ENCODE measurements at regions not wholly inside any gene's neighbourhood (a gene's known extent, or its start where the extent isn't known, plus 50 kb on each side); places are given as distances from the start of the nearest gene placed in this dataset.

DNA sequence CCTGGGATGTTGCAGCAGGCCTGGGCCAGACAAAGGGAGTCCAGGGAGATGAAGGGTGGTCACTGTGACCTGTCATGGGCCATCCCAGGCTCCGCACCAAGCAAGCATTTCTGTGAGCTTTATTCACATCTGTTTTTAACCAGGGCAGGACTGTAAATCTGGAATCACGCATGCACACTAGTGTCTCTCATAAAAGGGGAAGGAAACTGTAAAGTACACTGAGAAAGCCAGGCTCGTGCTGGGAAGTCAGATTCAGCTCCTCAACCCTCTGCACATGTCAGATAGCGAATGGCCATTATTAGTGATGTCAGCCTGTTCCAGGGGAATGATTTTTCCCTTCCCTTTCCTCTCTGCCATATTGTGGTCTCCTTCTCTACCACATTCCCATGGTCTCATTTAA lies 818.6 kb upstream of the RAB6C start:
- Histone ChIP-seq H3K9ac (no peak overlapping the region), H3K27me3 (no peaks in the 10 kb centered on the region), H3K4me2 (no peak overlapping the region), H3K36me3 (no peaks in the 10 kb centered on the region), H3K27ac (no peak overlapping the region), H3K4me1 (no peaks in the 10 kb centered on the region; the same call in 1 of the 2 replicates), H3K9me3 (no peaks in the 10 kb centered on the region), H3K4me3 (no peak overlapping the region), H4K20me1 (no peaks in the 10 kb centered on the region)
- no peak for TF ChIP-seq Cebpa-rat (IDR thresholded peaks at IDR 0.05)

DNA sequence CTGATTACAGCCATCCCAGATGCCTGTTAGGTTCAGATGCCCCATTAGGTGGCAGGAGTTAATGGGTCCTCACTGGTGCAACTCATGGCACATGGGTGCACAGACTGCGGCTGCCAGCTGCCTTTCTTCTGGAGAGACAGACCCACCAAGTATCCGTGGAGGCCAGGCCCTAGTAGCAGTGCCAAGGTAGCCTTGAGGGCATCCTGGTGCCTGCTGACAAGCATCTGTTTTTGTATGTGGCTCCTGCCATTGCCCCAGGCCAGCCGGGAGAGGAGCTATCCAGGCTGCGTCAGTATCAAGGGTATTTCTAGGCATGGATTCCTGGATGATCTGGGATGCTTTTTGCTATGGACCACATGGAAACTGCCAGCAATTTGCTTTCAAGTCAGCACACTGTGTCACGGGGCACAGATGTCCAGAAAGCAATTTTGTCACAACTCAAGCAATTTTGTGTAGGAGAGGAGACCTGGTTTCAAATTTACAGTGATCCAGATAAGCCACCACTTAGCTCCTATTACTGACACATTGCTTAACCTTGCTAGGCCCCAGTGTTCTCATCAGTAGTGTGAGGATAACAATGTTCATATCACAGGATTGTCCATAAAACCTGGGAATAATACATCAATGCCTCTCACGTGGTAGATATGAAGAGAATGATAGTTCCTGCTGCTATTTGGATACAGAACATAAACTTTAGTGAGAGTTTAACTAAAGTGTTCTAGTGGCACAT lies 815.1 kb upstream of the RAB6C start:
- H3K4me1 ChIP-seq: no peaks in the 10 kb centered on the region; the same call in 1 of the 2 replicates
- no peak overlapping the region for H3K4me2 ChIP-seq
- no peaks in the 10 kb centered on the region for H3K9me3 ChIP-seq
- H3K9ac ChIP-seq: no peak overlapping the region
- no peaks in the 10 kb centered on the region for H3K36me3 ChIP-seq
- H4K20me1 ChIP-seq: no peaks in the 10 kb centered on the region
- no peak overlapping the region for H3K27ac ChIP-seq
- H3K27me3 ChIP-seq: no peaks in the 10 kb centered on the region
- no peak for TF ChIP-seq Cebpa-rat (IDR thresholded peaks at IDR 0.05)
- H3K4me3 ChIP-seq: no peak overlapping the region

GRCh38 chr2:129165006-129165405 lies 814.5 kb upstream of the RAB6C start:
- Histone ChIP-seq H3K9me3 (no peaks in the 10 kb centered on the region), H3K27me3 (no peaks in the 10 kb centered on the region), H3K4me2 (no peak overlapping the region), H3K36me3 (no peaks in the 10 kb centered on the region), H4K20me1 (no peaks in the 10 kb centered on the region), H3K9ac (no peak overlapping the region), H3K4me1 (no peaks in the 10 kb centered on the region; the same call in 1 of the 2 replicates), H3K27ac (no peak overlapping the region), H3K4me3 (no peak overlapping the region)
- TF ChIP-seq Cebpa-rat (IDR thresholded peaks at IDR 0.05): no peak

DNA sequence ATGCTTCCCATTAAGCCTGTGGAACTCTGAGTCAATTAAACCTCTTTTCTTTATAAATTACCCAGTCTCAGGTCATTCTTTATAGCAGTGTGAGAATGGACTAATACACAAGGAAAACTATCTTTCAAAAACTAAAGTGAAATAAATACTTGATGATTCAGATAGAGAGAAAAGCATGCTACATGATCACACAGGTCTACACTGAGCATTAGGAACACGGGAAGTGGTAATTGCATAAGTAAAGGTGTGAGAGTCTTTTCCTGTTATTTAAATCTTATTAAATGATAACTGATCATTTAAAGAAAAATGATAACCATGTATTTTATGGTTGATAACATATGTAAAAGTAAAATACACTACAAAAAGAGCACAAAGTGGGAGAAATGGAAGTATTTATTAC lies 812.0 kb upstream of the RAB6C start:
- no peak overlapping the region for H3K9ac ChIP-seq
- H3K36me3 ChIP-seq: no peaks in the 10 kb centered on the region
- H3K27ac ChIP-seq: no peak overlapping the region
- H3K4me2 ChIP-seq: no peak overlapping the region
- no peak for TF ChIP-seq Cebpa-rat (IDR thresholded peaks at IDR 0.05)
- no peak overlapping the region for H3K4me3 ChIP-seq
- no peaks in the 10 kb centered on the region for H4K20me1 ChIP-seq
- no peaks in the 10 kb centered on the region; the same call in 1 of the 2 replicates for H3K4me1 ChIP-seq
- H3K9me3 ChIP-seq: no peaks in the 10 kb centered on the region
- H3K27me3 ChIP-seq: no peaks in the 10 kb centered on the region

DNA sequence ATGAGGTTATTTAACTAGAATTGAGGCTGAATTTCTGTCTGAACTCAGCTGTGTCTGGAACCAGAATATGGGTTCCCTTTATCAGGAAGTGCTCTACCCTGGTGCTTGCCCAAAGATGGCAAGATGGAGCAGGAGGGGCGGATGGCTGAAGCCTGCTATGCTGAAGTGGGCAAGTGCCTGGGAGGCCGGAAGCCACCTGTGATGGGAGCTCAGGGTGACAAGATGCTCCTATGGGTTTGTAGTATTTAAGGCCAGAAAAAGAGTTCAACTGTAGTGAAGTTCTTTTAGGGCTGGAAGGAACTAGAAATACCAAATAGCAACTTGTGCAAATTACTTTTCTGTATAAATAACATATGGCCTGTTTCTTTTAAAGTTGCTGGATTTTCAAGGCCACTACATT lies 808.9 kb upstream of the RAB6C start:
- H3K9me3 ChIP-seq: no peaks in the 10 kb centered on the region
- H3K27ac ChIP-seq: no peak overlapping the region
- no peak overlapping the region for H3K4me3 ChIP-seq
- H3K27me3 ChIP-seq: no peaks in the 10 kb centered on the region
- H3K4me1 ChIP-seq: no peaks in the 10 kb centered on the region
- H3K4me2 ChIP-seq: no peak overlapping the region
- no peak overlapping the region for H3K9ac ChIP-seq
- TF ChIP-seq Cebpa-rat (IDR thresholded peaks at IDR 0.05): no peak
- no peaks in the 10 kb centered on the region for H3K36me3 ChIP-seq
- H4K20me1 ChIP-seq: no peaks in the 10 kb centered on the region

DNA sequence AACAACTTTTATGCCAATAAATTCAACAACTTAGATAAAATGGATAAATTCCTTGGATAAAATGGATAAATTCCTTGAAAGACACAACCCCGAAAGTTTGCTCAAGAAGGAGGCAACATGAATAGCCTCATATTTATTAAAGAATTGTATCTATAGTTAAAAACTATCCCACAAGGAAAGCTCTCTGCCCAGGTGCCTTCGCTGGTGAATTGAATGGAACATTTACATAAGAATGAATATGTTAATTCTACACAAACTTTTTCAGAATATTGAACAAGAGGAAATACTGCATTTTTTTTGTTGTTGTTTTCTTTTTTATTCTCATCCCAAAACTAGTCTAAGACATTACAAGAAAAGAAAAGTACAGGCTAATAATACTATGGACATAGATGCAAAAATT lies 805.3 kb upstream of the RAB6C start:
- Histone ChIP-seq H3K4me2 (no peak overlapping the region), H3K36me3 (no peaks in the 10 kb centered on the region), H3K9me3 (no peaks in the 10 kb centered on the region; the same call in 1 of the 2 replicates), H4K20me1 (no peaks in the 10 kb centered on the region), H3K27me3 (no peaks in the 10 kb centered on the region), H3K27ac (no peak overlapping the region), H3K4me3 (no peak overlapping the region), H3K9ac (no peak overlapping the region), H3K4me1 (no peaks in the 10 kb centered on the region)
- TF ChIP-seq Cebpa-rat (IDR thresholded peaks at IDR 0.05): no peak

GRCh38 chr2:129175051-129175450 lies 804.4 kb upstream of the RAB6C start:
- Histone ChIP-seq H3K4me1 (no peaks in the 10 kb centered on the region), H3K9me3 (no peaks in the 10 kb centered on the region; the same call in 1 of the 2 replicates), H3K4me2 (no peak overlapping the region)

DNA sequence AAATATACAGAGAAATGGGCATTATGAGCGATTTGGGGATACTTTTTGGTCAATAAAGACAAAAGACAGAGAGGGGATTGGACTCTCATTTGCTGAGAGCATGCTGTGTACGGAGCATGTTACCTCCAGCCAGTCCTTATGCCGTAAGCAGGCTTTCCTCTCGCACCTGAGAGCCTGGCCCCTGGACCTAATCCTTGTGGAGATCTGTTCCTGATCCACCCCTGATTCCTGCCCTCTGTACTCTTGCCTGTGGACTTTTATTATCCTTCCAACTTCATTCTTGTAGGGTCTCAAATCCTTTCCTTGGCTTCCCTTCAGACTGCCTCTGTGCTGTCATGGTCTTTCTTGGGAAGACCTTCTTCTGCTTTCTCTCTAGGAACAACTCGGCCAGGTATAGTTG lies 803.1 kb upstream of the RAB6C start:
- Histone ChIP-seq H3K4me3 (no peak overlapping the region), H4K20me1 (no peaks in the 10 kb centered on the region), H3K27me3 (no peaks in the 10 kb centered on the region), H3K9me3 (no peaks in the 10 kb centered on the region; the same call in 1 of the 2 replicates), H3K36me3 (no peaks in the 10 kb centered on the region), H3K27ac (no peak overlapping the region), H3K4me1 (no peaks in the 10 kb centered on the region), H3K4me2 (no peak overlapping the region), H3K9ac (no peak overlapping the region)
- TF ChIP-seq Cebpa-rat (IDR thresholded peaks at IDR 0.05): no peak

More at GRCh38 chr2:129175051-129175450, 804.4 kb upstream of the RAB6C start:
- H3K27ac ChIP-seq: no peak overlapping the region
- no peaks in the 10 kb centered on the region for H3K36me3 ChIP-seq
- TF ChIP-seq Cebpa-rat (IDR thresholded peaks at IDR 0.05): no peak
- H3K27me3 ChIP-seq: no peaks in the 10 kb centered on the region
- no peak overlapping the region for H3K4me3 ChIP-seq
- H3K9ac ChIP-seq: no peak overlapping the region
- H4K20me1 ChIP-seq: no peaks in the 10 kb centered on the region

- Histone ChIP-seq H3K9me3 (no peaks in the 10 kb centered on the region; the same call in 1 of the 2 replicates), H3K4me3 (no peak overlapping the region), H3K27me3 (no peaks in the 10 kb centered on the region), H4K20me1 (no peaks in the 10 kb centered on the region), H3K4me1 (no peaks in the 10 kb centered on the region), H3K36me3 (no peaks in the 10 kb centered on the region), H3K27ac (no peak overlapping the region), H3K4me2 (no peak overlapping the region), H3K9ac (no peak overlapping the region)
- TF ChIP-seq Cebpa-rat (IDR thresholded peaks at IDR 0.05): no peak
Observed at GRCh38 chr2:129178356-129178755, 801.1 kb upstream of the RAB6C start.

DNA sequence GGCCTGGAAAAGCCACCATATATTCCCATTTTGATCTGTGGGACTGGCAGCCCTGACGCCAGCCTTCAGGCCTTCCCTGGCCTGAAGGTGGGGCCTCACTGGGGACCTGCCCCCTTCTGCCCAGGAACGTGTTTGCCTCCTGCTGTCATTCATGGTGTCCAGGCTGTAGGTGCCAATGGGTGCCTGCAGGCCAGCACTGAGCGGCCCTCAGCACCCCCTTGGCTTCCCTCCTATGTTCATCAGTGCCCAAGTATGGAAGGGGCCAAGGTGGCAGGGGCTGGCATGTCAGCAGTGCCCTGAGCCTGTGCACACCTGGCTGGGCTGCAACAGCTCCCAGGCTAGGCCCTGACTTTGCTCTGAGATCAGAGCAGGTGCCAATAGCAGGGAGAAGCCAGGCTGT lies 800.3 kb upstream of the RAB6C start:
- Histone ChIP-seq H3K9me3 (no peaks in the 10 kb centered on the region; the same call in 1 of the 2 replicates), H3K4me3 (no peak overlapping the region), H3K4me1 (no peaks in the 10 kb centered on the region), H4K20me1 (no peaks in the 10 kb centered on the region), H3K9ac (no peak overlapping the region), H3K27me3 (no peaks in the 10 kb centered on the region), H3K36me3 (no peaks in the 10 kb centered on the region), H3K4me2 (no peak overlapping the region), H3K27ac (no peak overlapping the region)
- TF ChIP-seq Cebpa-rat (IDR thresholded peaks at IDR 0.05): no peak

Data from BLaER1 (cell line).